Sigmoid colon (tissue), 6 donors: ENCODE measurements at regions not wholly inside any gene's neighbourhood (a gene's known extent, or its start where the extent isn't known, plus 50 kb on each side); places are given as distances from the start of the nearest gene placed in this dataset.
"Not testable (repeated sequence)": the region's sequence is repeated elsewhere in the genome, so short reads cannot be mapped to it uniquely, and the experiment has no call there.

Source experiments
- DNase-seq: peaks from one replicate; pipeline ENCODE4 v3.0.0-alpha.2; 2019
- H3K27ac ChIP-seq, 4 donors: fragments of 200-600 bp; sonication (generic); one replicate each; pipeline ENCODE4 v1.5.1; 2016 to 2019; ENCODE audit warnings: mild to moderate bottlenecking in 1 of 4
- H3K27me3 ChIP-seq, 3 donors: fragments of 200-600 bp; sonication (generic); one replicate each; pipeline ENCODE4 v1.5.1; 2019; ENCODE audit warnings: mild to moderate bottlenecking in 1 of 3
- H3K36me3 ChIP-seq, 4 donors: fragments of 200-600 bp; sonication (generic); one replicate each; pipeline ENCODE4 v1.5.1; 2016 to 2019
- H3K4me1 ChIP-seq, 4 donors: fragments of 200-600 bp; sonication (generic); one replicate each; pipeline ENCODE4 v1.5.1; 2017 to 2019
- H3K4me3 ChIP-seq, 4 donors: fragments of 200-600 bp; sonication (generic); one replicate each; pipeline ENCODE4 v1.5.1; 2017 to 2019; ENCODE audit warnings: mild to moderate bottlenecking in 2 of 4, moderate library complexity in 1 of 4
- H3K9me3 ChIP-seq, 4 donors: fragments of 200-600 bp in 3 of 4; sonication (generic) in 3 of 4; one replicate each; pipeline versions ENCODE4 v1.5.1 to v1.6.1; 2013 to 2019
- CTCF ChIP-seq, 4 experiments: fragments of 450-650 bp in 3 of 4; fragments of 200-600 bp in 1 of 4; IDR thresholded peaks; one replicate each; pipeline ENCODE4 v1.5.1; 2016 to 2019; ENCODE audit warnings: antibody characterized with exemption in 4 of 4, mild to moderate bottlenecking in 3 of 4, moderate library complexity in 2 of 4
- EP300 ChIP-seq, 4 donors: sonication (generic); formaldehyde crosslinking; IDR thresholded peaks; one replicate each; pipeline ENCODE4 v1.6.1; 2017; ENCODE audit warnings: antibody characterized with exemption in 4 of 4
- POLR2A ChIP-seq, 2 donors: fragments of 450-650 bp; IDR thresholded peaks; one replicate each; pipeline ENCODE4 v1.6.1; 2016; ENCODE audit warnings: antibody characterized with exemption in 2 of 2, mild to moderate bottlenecking in 2 of 2, moderate library complexity in 2 of 2
- POLR2AphosphoS5 ChIP-seq, 4 donors: sonication (generic); formaldehyde crosslinking; IDR thresholded peaks; one replicate each; pipeline ENCODE4 v1.6.1; 2017; ENCODE audit warnings: antibody characterized with exemption in 4 of 4
- WGBS, 2 donors: extraction: QIAGEN DNeasy Blood & Tissue Kit; methylation state at CpG; one replicate each; pipeline ENCODE4 v1.1.7; 2013; 5-methylcytosine and 5-hydroxymethylcytosine counted together
- intact Hi-C: fragments of 100-400 bp; cut with DNase I; formaldehyde crosslinking; loops from one replicate; pipeline ENCODE4 v1.15.1; 2023
- donor health status: healthy with polysubstance abuse.
- donor health status: healthy.

DNA sequence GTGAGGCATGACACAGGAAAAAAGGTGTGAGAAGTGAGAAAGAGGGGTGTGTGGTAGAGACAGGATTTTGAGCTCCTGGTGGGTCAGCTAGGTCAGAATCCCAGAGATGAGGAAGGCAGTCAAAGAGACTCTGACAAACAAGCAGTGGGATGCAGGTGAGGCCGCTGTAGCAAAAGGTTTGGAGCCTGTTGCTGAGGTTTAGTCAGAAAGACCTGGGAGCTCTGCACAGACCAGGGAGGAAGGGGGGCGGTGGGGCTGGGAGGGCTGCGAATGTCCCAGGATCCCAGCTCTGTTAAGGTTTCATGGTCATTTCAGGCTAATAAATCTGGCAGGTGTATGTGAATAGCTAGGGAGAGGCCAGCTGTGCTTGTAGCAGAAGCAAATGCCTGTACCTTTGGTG, 373.9 kb upstream of the SYNCRIP start:
- TF ChIP-seq POLR2A (IDR thresholded peaks at IDR 0.05), result no peak
- no peak for TF ChIP-seq POLR2AphosphoS5 (IDR thresholded peaks at IDR 0.05)
- no peak for TF ChIP-seq CTCF (IDR thresholded peaks at IDR 0.05)
- no peak for TF ChIP-seq EP300 (IDR thresholded peaks at IDR 0.05)
- no peak overlapping the region for H3K4me3 ChIP-seq
- no peak overlapping the region for H3K27ac ChIP-seq
- intact Hi-C loops, result no loop called here
- H3K9me3 ChIP-seq, result no peaks in the 10 kb centered on the region
- WGBS, 2 donors, result 47 to 68% methylated on average over 3 of the region's 3 CpGs
- H3K36me3 ChIP-seq, result no peaks in the 10 kb centered on the region
- no peaks in the 10 kb centered on the region for H3K4me1 ChIP-seq
- H3K27me3 ChIP-seq, result no peaks in the 10 kb centered on the region
- no peak for DNase-seq

GRCh38 chr6:86016077-86016476, 373.4 kb upstream of the SYNCRIP start:
- intact Hi-C loops, result no loop called here
- 70 to 72% methylated on average over 4 of the region's 4 CpGs for WGBS, 2 donors

DNA sequence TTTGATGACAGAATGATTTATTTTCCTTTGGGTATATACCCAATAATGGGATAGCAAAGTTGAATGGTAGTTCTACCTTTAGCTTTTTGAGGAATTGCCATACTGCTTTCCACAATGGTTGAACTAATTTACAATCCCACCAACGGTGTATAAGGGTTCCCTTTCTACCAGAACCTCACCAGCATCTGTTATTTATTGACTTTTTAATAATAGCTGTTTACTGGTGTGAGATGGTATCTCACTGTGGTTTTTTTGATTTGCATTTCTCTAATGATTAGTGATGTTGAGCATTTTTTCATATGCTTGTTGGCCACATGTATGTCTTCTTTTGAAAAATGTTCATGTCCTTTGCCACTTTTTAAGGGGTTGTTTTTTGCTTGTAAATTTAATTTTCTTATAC, 370.3 kb upstream of the SYNCRIP start:
- H3K27ac ChIP-seq, H3K27me3 ChIP-seq, H3K4me3 ChIP-seq, H3K9me3 ChIP-seq, H3K4me1 ChIP-seq, DNase-seq, H3K36me3 ChIP-seq, intact Hi-C loops: not testable (repeated sequence)
- WGBS, 2 donors, result 36 to 74% methylated on average over 1 of the region's 1 CpG

More at GRCh38 chr6:86016077-86016476, 373.4 kb upstream of the SYNCRIP start:
- DNase-seq, result no peak
- no peaks in the 10 kb centered on the region for H3K4me1 ChIP-seq
- no peaks in the 10 kb centered on the region for H3K36me3 ChIP-seq
- H3K4me3 ChIP-seq, result no peak overlapping the region
- no peak for TF ChIP-seq EP300 (IDR thresholded peaks at IDR 0.05)
- no peak for TF ChIP-seq POLR2AphosphoS5 (IDR thresholded peaks at IDR 0.05)
- no peak for TF ChIP-seq CTCF (IDR thresholded peaks at IDR 0.05)
- no peak for TF ChIP-seq POLR2A (IDR thresholded peaks at IDR 0.05)
- H3K27ac ChIP-seq, result no peak overlapping the region
- H3K9me3 ChIP-seq, result no peaks in the 10 kb centered on the region
- H3K27me3 ChIP-seq, result no peaks in the 10 kb centered on the region

DNA sequence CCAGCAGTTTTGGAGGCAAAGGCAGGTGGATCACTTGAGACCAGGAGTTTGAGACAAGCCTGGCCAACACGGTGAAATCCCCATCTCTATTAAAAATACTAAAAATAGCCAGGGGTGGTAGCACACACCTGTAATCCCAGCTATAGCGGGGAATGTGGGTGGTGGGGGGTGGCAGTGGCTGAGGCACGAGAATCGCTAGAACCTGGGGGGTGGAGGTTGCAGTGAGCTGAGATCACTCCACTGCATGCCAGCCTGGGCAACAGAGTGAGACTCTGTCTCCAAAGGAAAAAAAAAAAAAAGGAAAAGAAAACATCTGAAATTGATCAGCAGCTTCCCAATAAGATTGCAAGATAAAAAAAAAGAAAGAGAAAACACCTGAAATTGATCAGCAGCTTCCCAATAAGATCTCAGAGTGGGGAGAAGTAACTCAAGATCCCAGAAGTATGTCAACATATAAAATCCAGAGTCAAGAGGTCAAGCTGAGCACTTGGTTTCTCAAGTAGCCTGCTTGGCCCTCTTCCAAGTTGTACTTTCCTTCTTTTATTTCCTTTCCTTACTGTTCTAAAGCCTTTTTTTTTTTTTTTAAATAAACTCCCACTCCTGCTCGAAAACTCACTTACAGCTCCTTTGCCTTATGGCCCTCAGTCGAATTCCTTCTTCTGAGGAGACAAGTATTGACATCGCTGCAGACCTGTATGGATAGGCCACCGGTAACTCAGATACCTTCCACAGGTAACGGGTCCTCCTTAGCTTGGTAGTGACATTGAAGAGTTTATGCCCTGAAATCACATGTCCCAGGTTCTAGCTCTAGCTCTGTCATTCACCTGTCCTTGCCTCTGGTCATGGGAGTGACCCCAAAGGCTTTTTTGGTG, 368.5 kb upstream of the SYNCRIP start:
- H3K36me3 ChIP-seq, result no peaks in the 10 kb centered on the region
- no peaks in the 10 kb centered on the region for H3K9me3 ChIP-seq
- no peaks in the 10 kb centered on the region for H3K4me1 ChIP-seq
- intact Hi-C loops, result no loop called here
- DNase-seq, result no peak
- no peaks in the 10 kb centered on the region for H3K27me3 ChIP-seq
- WGBS, 2 donors, result 59 to 68% methylated on average over 9 of the region's 9 CpGs
- TF ChIP-seq POLR2AphosphoS5 (IDR thresholded peaks at IDR 0.05) (no peak), EP300 (IDR thresholded peaks at IDR 0.05) (no peak), CTCF (IDR thresholded peaks at IDR 0.05) (no peak), POLR2A (IDR thresholded peaks at IDR 0.05) (no peak)
- H3K4me3 ChIP-seq, result no peak overlapping the region
- no peak overlapping the region for H3K27ac ChIP-seq

- Histone ChIP-seq H3K4me3 (no peak overlapping the region), H3K36me3 (no peaks in the 10 kb centered on the region), H3K27me3 (no peaks in the 10 kb centered on the region), H3K27ac (no peak overlapping the region), H3K4me1 (no peaks in the 10 kb centered on the region), H3K9me3 (no peaks in the 10 kb centered on the region)
- TF ChIP-seq EP300 (IDR thresholded peaks at IDR 0.05), result no peak
- no peak for TF ChIP-seq CTCF (IDR thresholded peaks at IDR 0.05)
- TF ChIP-seq POLR2AphosphoS5 (IDR thresholded peaks at IDR 0.05), result no peak
- intact Hi-C loops, result no loop called here
- WGBS, 2 donors, result 70% methylated on average over 1 of the region's 1 CpG
- DNase-seq, result no peak
Measured at GRCh38 chr6:85997206-85997605, 354.5 kb upstream of the SYNCRIP start.
